ENCODE measurements at regions not wholly inside any gene's neighbourhood (a gene's known extent, or its start where the extent isn't known, plus 50 kb on each side); places are given as distances from the start of the nearest gene placed in this dataset.

DNA sequence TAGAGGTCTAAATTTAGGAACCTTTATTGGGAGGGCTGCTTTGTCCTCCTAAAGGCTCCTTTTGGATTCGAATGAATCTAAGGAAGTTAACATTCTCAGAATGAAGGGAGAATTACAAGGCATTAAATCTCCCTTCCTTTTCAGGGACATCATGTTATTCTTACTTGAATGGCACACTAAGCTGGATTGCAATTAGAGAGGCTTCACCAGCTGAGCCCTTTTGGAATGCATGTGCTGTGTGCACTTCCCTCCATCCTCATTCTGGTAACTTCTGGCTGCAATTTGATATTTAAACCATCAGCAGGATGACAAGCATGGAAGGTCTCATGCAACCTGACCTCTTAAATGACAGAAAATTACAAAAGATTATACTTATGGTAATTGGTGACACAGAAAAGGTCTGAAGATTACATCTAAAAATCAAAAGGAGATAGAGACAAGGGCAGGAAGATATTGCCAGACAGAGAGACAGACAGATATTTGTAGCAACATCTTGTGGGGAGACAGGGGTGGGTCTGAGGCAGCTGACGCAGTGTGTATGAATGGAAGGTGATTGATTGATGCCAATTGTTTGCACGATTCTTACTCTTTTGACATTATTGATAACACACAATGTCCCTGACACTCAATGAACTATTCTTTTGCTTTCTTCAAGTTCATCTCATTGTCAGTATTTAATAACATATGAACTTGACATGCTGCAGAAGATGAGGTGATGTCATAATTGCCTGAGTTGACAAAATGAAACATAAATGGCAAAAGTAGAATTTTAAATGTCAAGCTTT lies 570.8 kb upstream of the GYPC start:
- TF ChIP-seq CTCF (IDR thresholded peaks at IDR 0.05; ENCODE audit: low read depth, low read length) (no peak), EZH2phosphoT487 (IDR thresholded peaks at IDR 0.05; ENCODE audit: low read depth) (no peak)
